C4-2B (cell line): ENCODE measurements at regions not wholly inside any gene's neighbourhood (a gene's known extent, or its start where the extent isn't known, plus 50 kb on each side); places are given as distances from the start of the nearest gene placed in this dataset.

Source experiments
- CTCF ChIP-seq: fragments of 450-650 bp; conservative IDR thresholded peaks from 2 replicates; pipeline ENCODE4 v1.5.1; 2017; ENCODE audit warnings: mild to moderate bottlenecking
- ZFX ChIP-seq: fragments of 450-650 bp; IDR thresholded peaks from 2 replicates; pipeline ENCODE4 v1.6.1; 2017

- no peak for TF ChIP-seq CTCF
- TF ChIP-seq ZFX = no peak
These were observed 447.4 kb upstream of the PROK2 start for GRCh38 chr3:72232331-72232730.
